K562 (cell line): ENCODE measurements at regions not wholly inside any gene's neighbourhood (a gene's known extent, or its start where the extent isn't known, plus 50 kb on each side); places are given as distances from the start of the nearest gene placed in this dataset.

Source experiments
- ATAC-seq: fragments of 200-7000 bp; cut with Tn5 transposase; 3 replicates; pipeline ENCODE4 v1.9.1; 2020; ENCODE audit warnings: moderate library complexity
- BruUV-seq: library from RNA; stranded (reverse); fragments of 400-500 nt; replicated peaks from 2 replicates; lab custom pipeline; 2021; lab: Mats Ljungman, UMichigan
- CTCF ChIA-PET: fragments of 300-600 bp; formaldehyde crosslinking; extraction: SDS; loops from one replicate; lab custom pipeline; 2021; ENCODE audit warnings: low intra/inter-chr PET ratio; lab: Yijun Ruan, JAX
- POLR2A ChIA-PET: fragments of 300-600, 350-650 bp; sonication (Branson Sonifier 250); formaldehyde crosslinking; extraction: SDS; loops from one replicate; lab custom pipeline; 2021; ENCODE audit warnings: antibody characterized with exemption, inconsistent platforms; lab: Yijun Ruan, JAX
- DNase-seq, 4 experiments: peaks; one replicate each; pipeline versions ENCODE4 v3.0.0 to v3.0.0-alpha.2; 2011 to 2018; ENCODE audit warnings: low spot score in 3 of 4, mixed read lengths in 3 of 4; ENCODE audit errors: extremely low read depth in 1 of 4
- FAIRE-seq: peaks from 2 replicates; lab custom pipeline; 2011; peaks lifted over from hg19 to GRCh38; lab: Jason Lieb, UNC
- H2AFZ ChIP-seq: 2 replicates; pipeline ENCODE4 v1.6.0; 2011; ENCODE audit warnings: low read depth, low read length, control low read depth, inconsistent platforms
- H3K27ac ChIP-seq: fragments of 200-600 bp; 3 replicates; pipeline ENCODE4 v1.8.0; 2011; ENCODE audit warnings: low read depth, mild to moderate bottlenecking, control low read depth, inconsistent platforms, low read length, moderate library complexity, mixed read lengths; ENCODE audit errors: extremely low read depth
- H3K27me3 ChIP-seq, 2 experiments: fragments of 300-600 bp in 1 of 2; 2 replicates in 1 of 2; 3 replicates in 1 of 2; pipeline versions ENCODE4 v1.6.0 to v1.8.0; 2011; ENCODE audit warnings: inconsistent platforms in 2 of 2, low read length in 2 of 2, mild to moderate bottlenecking in 1 of 2, mixed read lengths in 1 of 2, moderate library complexity in 1 of 2; ENCODE audit not compliant: control insufficient read depth in 2 of 2, insufficient read depth in 2 of 2
- H3K36me3 ChIP-seq: fragments of 300-600 bp; 3 replicates; pipeline ENCODE4 v1.8.0; 2011; ENCODE audit warnings: mild to moderate bottlenecking, low read length, inconsistent platforms; ENCODE audit not compliant: control insufficient read depth, insufficient read depth
- H3K4me1 ChIP-seq, 2 experiments: fragments of 200-600 bp in 1 of 2; replicated peaks in 1 of 2; 2 replicates in 1 of 2; 3 replicates in 1 of 2; pipeline versions ENCODE4 v1.5.1 to v1.8.0; 2011; ENCODE audit warnings: inconsistent platforms in 2 of 2, low read length in 2 of 2, mild to moderate bottlenecking in 1 of 2, mixed read lengths in 1 of 2, moderate library complexity in 1 of 2; ENCODE audit not compliant: control insufficient read depth in 2 of 2, insufficient read depth in 2 of 2
- H3K4me2 ChIP-seq: 2 replicates; pipeline ENCODE4 v1.6.1; 2011; ENCODE audit warnings: low read length, control low read depth, inconsistent platforms, mixed read lengths; ENCODE audit not compliant: insufficient read depth
- H3K4me3 ChIP-seq: fragments of 200-600 bp; sonication (generic), shearing (Covaris generic); 2 replicates; pipeline ENCODE4 v1.5.1; 2016; ENCODE audit warnings: control low read depth, inconsistent platforms
- H3K79me2 ChIP-seq: fragments of 200-600 bp; 3 replicates; pipeline ENCODE4 v1.8.0; 2011; ENCODE audit warnings: low read length, inconsistent platforms; ENCODE audit not compliant: control insufficient read depth, insufficient read depth
- H3K9ac ChIP-seq, 2 experiments: 2 replicates each; pipeline versions ENCODE4 v1.6.0 to v1.6.1; 2011; ENCODE audit warnings: low read depth in 2 of 2, low read length in 2 of 2, control low read depth in 1 of 2, inconsistent platforms in 1 of 2, mild to moderate bottlenecking in 1 of 2, mixed read lengths in 1 of 2; ENCODE audit not compliant: insufficient read depth in 1 of 2
- H3K9me1 ChIP-seq: one replicate; pipeline ENCODE4 v1.6.0; 2011; ENCODE audit warnings: inconsistent platforms, mild to moderate bottlenecking, low read length, moderate library complexity; ENCODE audit not compliant: control insufficient read depth, insufficient read depth
- H3K9me3 ChIP-seq: replicated peaks from 2 replicates; pipeline ENCODE4 v1.5.1; 2011; ENCODE audit warnings: low read depth, low read length, inconsistent platforms; ENCODE audit not compliant: control insufficient read depth, insufficient read depth
- H4K20me1 ChIP-seq: replicated peaks from 2 replicates; pipeline ENCODE4 v1.6.1; 2011; ENCODE audit warnings: low read length, inconsistent platforms, mixed read lengths; ENCODE audit not compliant: control insufficient read depth, insufficient read depth
- CBFA2T2 ChIP-seq: fragments of 450-650 bp; conservative IDR thresholded peaks from 2 replicates; pipeline ENCODE4 v1.6.1; 2017; ENCODE audit warnings: mild to moderate bottlenecking
- HDAC6 ChIP-seq: IDR thresholded peaks from 2 replicates; pipeline ENCODE4 v1.6.1; 2012; ENCODE audit warnings: low read depth, mild to moderate bottlenecking, control low read depth, inconsistent platforms, low read length, moderate library complexity
- KDM2B ChIP-seq: fragments of 250-450 bp; sonication (Bioruptor Pico); IDR thresholded peaks from 2 replicates; pipeline ENCODE4 v1.8.0; 2021; ENCODE audit warnings: mild to moderate bottlenecking, moderate library complexity
- PHF8 ChIP-seq: fragments of 200-600 bp; sonication (generic); IDR thresholded peaks from 2 replicates; pipeline ENCODE4 v1.6.1; 2012; ENCODE audit warnings: mixed run types, mild to moderate bottlenecking, inconsistent platforms, low read length, moderate library complexity, borderline replicate concordance
- ZNF695 ChIP-seq: fragments of 450-650 bp; formaldehyde crosslinking; IDR thresholded peaks from 2 replicates; pipeline ENCODE4 v1.4.0; 2020; ENCODE audit warnings: mild to moderate bottlenecking, moderate library complexity
- ZNF830 ChIP-seq: fragments of 250-450 bp; sonication (Bioruptor Pico); IDR thresholded peaks from 2 replicates; pipeline ENCODE4 v1.5.0; 2021; ENCODE audit warnings: mild to moderate bottlenecking
- WGBS: fragments of 100-300 bp; shearing (Covaris generic); methylation state at CpG from one replicate; pipeline ENCODE4 v1.1.6; 2016; ENCODE audit warnings: low coverage, mixed read lengths; ENCODE audit not compliant: insufficient coverage; ENCODE audit errors: missing lambda C conversion rate; 5-methylcytosine and 5-hydroxymethylcytosine counted together
- in situ Hi-C: fragments of 300-500 bp; cut with MboI; formaldehyde crosslinking; loops from 4 replicates; pipeline ENCODE4 v1.15.0; 2018; ENCODE audit warnings: inconsistent platforms, mixed read lengths
- intact Hi-C: fragments of 100-400 bp; cut with micrococcal nuclease; formaldehyde crosslinking; loops from 2 replicates; pipeline ENCODE4 v1.14.2; 2022
- TF ChIP-seq, protein P1 (sequence below): fragments of 250-450 bp; sonication (Bioruptor Pico); IDR thresholded peaks from 2 replicates; pipeline ENCODE4 v1.8.0; 2022; ENCODE audit warnings: inconsistent platforms, mild to moderate bottlenecking, moderate library complexity, borderline replicate concordance

DNA sequence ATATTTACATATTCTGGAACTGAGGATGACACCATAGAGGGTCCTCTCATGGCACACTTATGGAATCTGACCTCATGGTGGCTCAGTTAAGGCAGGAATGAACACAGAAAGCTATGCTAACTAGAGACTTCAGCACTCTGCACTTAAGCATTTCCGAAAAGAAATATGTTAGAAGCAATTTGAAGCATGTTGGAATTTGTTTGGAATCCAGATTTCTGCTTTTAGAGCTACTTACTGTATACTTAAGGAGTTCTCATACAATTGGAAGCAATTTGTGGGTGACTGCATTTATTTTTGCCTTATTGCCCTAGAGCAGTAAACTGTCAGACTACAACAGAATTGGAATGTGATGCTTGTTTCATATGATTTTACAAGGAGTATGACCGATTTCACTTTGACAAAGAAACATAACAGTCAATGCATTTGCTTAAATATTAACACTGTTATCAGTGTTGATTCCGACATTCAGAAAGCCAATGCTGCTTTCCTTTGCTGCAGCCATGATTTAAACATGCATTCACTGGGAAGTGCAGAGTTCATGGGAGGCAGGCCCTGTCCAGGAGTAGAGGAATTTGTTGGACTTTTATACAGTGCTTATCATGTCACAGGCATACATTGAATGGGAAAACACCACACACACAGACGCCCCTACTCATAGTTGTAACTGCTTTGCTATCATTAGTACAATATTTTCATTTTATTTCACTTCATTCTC lies 244.4 kb downstream of the SAMD5 start:
- no peak for ATAC-seq
- H2AFZ ChIP-seq = no peak overlapping the region
- no peaks in the 10 kb centered on the region for H3K9me1 ChIP-seq
- H3K4me1 ChIP-seq = no peaks in the 10 kb centered on the region
- H3K4me3 ChIP-seq = no peak overlapping the region
- FAIRE-seq = no peak
- in situ Hi-C loops = no loop called here
- H3K79me2 ChIP-seq = no peaks in the 10 kb centered on the region
- no peaks in the 10 kb centered on the region for H3K27me3 ChIP-seq
- no peak overlapping the region for H3K9ac ChIP-seq
- H3K4me2 ChIP-seq = no peak overlapping the region
- no peaks in the 10 kb centered on the region for H4K20me1 ChIP-seq
- H3K27ac ChIP-seq = no peak overlapping the region
- WGBS = 50% methylated on average over 4 of the region's 4 CpGs
- TF ChIP-seq PHF8 = no peak
- no peak for TF ChIP-seq HDAC6
- TF ChIP-seq ZNF830 (CRISPR knock-in tag) = no peak
- TF ChIP-seq ZNF695 = no peak
- TF ChIP-seq, protein P1, sequence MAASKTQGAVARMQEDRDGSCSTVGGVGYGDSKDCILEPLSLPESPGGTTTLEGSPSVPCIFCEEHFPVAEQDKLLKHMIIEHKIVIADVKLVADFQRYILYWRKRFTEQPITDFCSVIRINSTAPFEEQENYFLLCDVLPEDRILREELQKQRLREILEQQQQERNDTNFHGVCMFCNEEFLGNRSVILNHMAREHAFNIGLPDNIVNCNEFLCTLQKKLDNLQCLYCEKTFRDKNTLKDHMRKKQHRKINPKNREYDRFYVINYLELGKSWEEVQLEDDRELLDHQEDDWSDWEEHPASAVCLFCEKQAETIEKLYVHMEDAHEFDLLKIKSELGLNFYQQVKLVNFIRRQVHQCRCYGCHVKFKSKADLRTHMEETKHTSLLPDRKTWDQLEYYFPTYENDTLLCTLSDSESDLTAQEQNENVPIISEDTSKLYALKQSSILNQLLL (CRISPR knock-in tag) = no peak
- TF ChIP-seq KDM2B (CRISPR knock-in tag) = no peak
- no peak for TF ChIP-seq CBFA2T2
- TF ChIP-seq, all 486 proteins: peak for 0
- Histone ChIP-seq H3K36me3 (no peaks in the 10 kb centered on the region), H3K9me3 (no peaks in the 10 kb centered on the region)
- POLR2A ChIA-PET = no interaction called here
- CTCF ChIA-PET = no interaction called here
- no TSS peak for BruUV-seq
- intact Hi-C loops = no loop called here
- no peak for DNase-seq
